SJCRH30 (cell line): ENCODE measurements at regions not wholly inside any gene's neighbourhood (a gene's known extent, or its start where the extent isn't known, plus 50 kb on each side); places are given as distances from the start of the nearest gene placed in this dataset.

Experiments used
- DNase-seq, 2 experiments: peaks; one replicate each; pipeline ENCODE4 v3.0.0-alpha.2; 2015 to 2020
- H3K27ac ChIP-seq: fragments of 250-450 bp; sonication (Bioruptor Pico); 2 replicates; pipeline ENCODE4 v1.5.1; 2020; ENCODE audit warnings: mild to moderate bottlenecking, moderate library complexity
- H3K27me3 ChIP-seq: fragments of 250-450 bp; sonication (Bioruptor Pico); 2 replicates; pipeline ENCODE4 v1.5.1; 2020; ENCODE audit warnings: mild to moderate bottlenecking, moderate library complexity
- H3K36me3 ChIP-seq: fragments of 250-450 bp; sonication (Bioruptor Pico); 2 replicates; pipeline ENCODE4 v1.5.1; 2020; ENCODE audit warnings: mild to moderate bottlenecking, moderate library complexity
- H3K4me1 ChIP-seq: fragments of 250-450 bp; sonication (Bioruptor Pico); 2 replicates; pipeline ENCODE4 v1.5.1; 2020; ENCODE audit warnings: mild to moderate bottlenecking, moderate library complexity
- H3K4me3 ChIP-seq: fragments of 250-450 bp; sonication (Bioruptor Pico); 2 replicates; pipeline ENCODE4 v1.5.1; 2020; ENCODE audit warnings: mild to moderate bottlenecking, moderate library complexity
- H3K9me3 ChIP-seq: fragments of 250-450 bp; sonication (Bioruptor Pico); replicated peaks from 2 replicates; pipeline ENCODE4 v1.5.1; 2020; ENCODE audit warnings: mild to moderate bottlenecking, moderate library complexity

GRCh38 chr9:129402931-129403778, 217.7 kb downstream of the C9orf50 start:
- no peak overlapping the region for H3K4me3 ChIP-seq
- no peaks in the 10 kb centered on the region for H3K4me1 ChIP-seq
- no peak overlapping the region for H3K27ac ChIP-seq
- no peaks in the 10 kb centered on the region for H3K36me3 ChIP-seq
- H3K27me3 ChIP-seq, result peaks cover 26% of the 10 kb centered on the region
- DNase-seq, result no peak
- H3K9me3 ChIP-seq, result no peaks in the 10 kb centered on the region

- Histone ChIP-seq H3K27me3 (peaks cover 28% of the 10 kb centered on the region), H3K36me3 (no peaks in the 10 kb centered on the region), H3K4me1 (no peaks in the 10 kb centered on the region), H3K27ac (no peak overlapping the region), H3K4me3 (no peak overlapping the region), H3K9me3 (no peaks in the 10 kb centered on the region)
- no peak for DNase-seq
Observed at GRCh38 chr9:129402371-129402739, 218.5 kb downstream of the C9orf50 start.

GRCh38 chr9:129401623-129402370, 219.1 kb downstream of the C9orf50 start:
- DNase-seq, result no peak
- Histone ChIP-seq H3K4me1 (no peaks in the 10 kb centered on the region), H3K27ac (no peak overlapping the region)

GRCh38 chr9:129400971-129401622, 219.8 kb downstream of the C9orf50 start:
- H3K27ac ChIP-seq, result no peak overlapping the region
- no peak for DNase-seq
- no peaks in the 10 kb centered on the region for H3K4me1 ChIP-seq

More at GRCh38 chr9:129401623-129402370, 219.1 kb downstream of the C9orf50 start:
- Histone ChIP-seq H3K9me3 (no peaks in the 10 kb centered on the region), H3K36me3 (no peaks in the 10 kb centered on the region), H3K4me3 (no peak overlapping the region), H3K27me3 (peaks cover 28% of the 10 kb centered on the region)

GRCh38 chr9:129400001-129400970, 220.6 kb downstream of the C9orf50 start:
- H3K27ac ChIP-seq, result no peak overlapping the region
- no peaks in the 10 kb centered on the region for H3K4me1 ChIP-seq
- H3K36me3 ChIP-seq, result no peaks in the 10 kb centered on the region
- peaks cover 28% of the 10 kb centered on the region for H3K27me3 ChIP-seq
- DNase-seq, result no peak
- no peaks in the 10 kb centered on the region; the same call in 1 of the 2 replicates for H3K9me3 ChIP-seq
- no peak overlapping the region for H3K4me3 ChIP-seq

More at GRCh38 chr9:129400971-129401622, 219.8 kb downstream of the C9orf50 start:
- H3K36me3 ChIP-seq, result no peaks in the 10 kb centered on the region
- H3K4me3 ChIP-seq, result no peak overlapping the region
- peaks cover 28% of the 10 kb centered on the region for H3K27me3 ChIP-seq
- no peaks in the 10 kb centered on the region for H3K9me3 ChIP-seq

GRCh38 chr9:129399634-129399990, 221.3 kb downstream of the C9orf50 start:
- no peak overlapping the region for H3K4me3 ChIP-seq
- H3K27me3 ChIP-seq, result peaks cover 28% of the 10 kb centered on the region
- no peaks in the 10 kb centered on the region; the same call in 1 of the 2 replicates for H3K9me3 ChIP-seq
- no peak for DNase-seq
- no peaks in the 10 kb centered on the region for H3K4me1 ChIP-seq
- no peak overlapping the region for H3K27ac ChIP-seq
- no peaks in the 10 kb centered on the region for H3K36me3 ChIP-seq

GRCh38 chr9:129398961-129399633, 221.0 kb upstream of the IER5L start:
- no peak overlapping the region for H3K4me3 ChIP-seq
- H3K27ac ChIP-seq, result no peak overlapping the region
- H3K27me3 ChIP-seq, result peaks cover 28% of the 10 kb centered on the region
- no peaks in the 10 kb centered on the region for H3K36me3 ChIP-seq
- DNase-seq, result no peak
- H3K4me1 ChIP-seq, result no peaks in the 10 kb centered on the region
- no peaks in the 10 kb centered on the region; the same call in 1 of the 2 replicates for H3K9me3 ChIP-seq

GRCh38 chr9:129398101-129398960, 220.3 kb upstream of the IER5L start:
- H3K27ac ChIP-seq, result no peak overlapping the region
- H3K4me3 ChIP-seq, result no peak overlapping the region
- no peaks in the 10 kb centered on the region for H3K4me1 ChIP-seq
- H3K27me3 ChIP-seq, result peaks cover 20% of the 10 kb centered on the region
- no peaks in the 10 kb centered on the region for H3K36me3 ChIP-seq
- DNase-seq, result no peak
- no peaks in the 10 kb centered on the region; the same call in 1 of the 2 replicates for H3K9me3 ChIP-seq

GRCh38 chr9:129397335-129397734, 219.3 kb upstream of the IER5L start:
- DNase-seq, result no peak
- Histone ChIP-seq H3K4me1 (no peaks in the 10 kb centered on the region), H3K27ac (no peak overlapping the region), H3K4me3 (no peak overlapping the region), H3K9me3 (no peaks in the 10 kb centered on the region; the same call in 1 of the 2 replicates), H3K27me3 (peaks cover 23% of the 10 kb centered on the region), H3K36me3 (no peaks in the 10 kb centered on the region)

GRCh38 chr9:129396365-129396708, 218.3 kb upstream of the IER5L start:
- no peak for DNase-seq
- no peaks in the 10 kb centered on the region; the same call in 1 of the 2 replicates for H3K9me3 ChIP-seq

GRCh38 chr9:129395633-129396364, 217.7 kb upstream of the IER5L start:
- Histone ChIP-seq H3K27ac (no peak overlapping the region), H3K4me1 (no peaks in the 10 kb centered on the region), H3K27me3 (peaks cover 23% of the 10 kb centered on the region), H3K4me3 (no peak overlapping the region), H3K36me3 (no peaks in the 10 kb centered on the region), H3K9me3 (no peaks in the 10 kb centered on the region; the same call in 1 of the 2 replicates)
- DNase-seq, result no peak

More at GRCh38 chr9:129396365-129396708, 218.3 kb upstream of the IER5L start:
- Histone ChIP-seq H3K27ac (no peak overlapping the region), H3K4me3 (no peak overlapping the region), H3K4me1 (no peaks in the 10 kb centered on the region), H3K36me3 (no peaks in the 10 kb centered on the region), H3K27me3 (peaks cover 23% of the 10 kb centered on the region)

GRCh38 chr9:129394886-129395279, 216.8 kb upstream of the IER5L start:
- H3K4me3 ChIP-seq, result no peak overlapping the region
- H3K9me3 ChIP-seq, result no peaks in the 10 kb centered on the region; the same call in 1 of the 2 replicates
- no peak for DNase-seq
- no peaks in the 10 kb centered on the region for H3K4me1 ChIP-seq
- peaks cover 20% of the 10 kb centered on the region for H3K27me3 ChIP-seq
- no peak overlapping the region for H3K27ac ChIP-seq
- H3K36me3 ChIP-seq, result no peaks in the 10 kb centered on the region
